Stimulated activated CD8-positive, alpha-beta memory T cell treated with anti-CD3 and anti-CD28 coated beads, Interleukin-15, amount 100 ng/mL, for 24 hours (primary cell): ENCODE measurements at regions not wholly inside any gene's neighbourhood (a gene's known extent, or its start where the extent isn't known, plus 50 kb on each side); places are given as distances from the start of the nearest gene placed in this dataset.
"Not testable (repeated sequence)": the region's sequence is repeated elsewhere in the genome, so short reads cannot be mapped to it uniquely, and the experiment has no call there.

ENCODE experiments used
- DNase-seq: peaks from one replicate; pipeline ENCODE4 v3.0.0-alpha.2; 2020; ENCODE audit warnings: low read depth

DNA sequence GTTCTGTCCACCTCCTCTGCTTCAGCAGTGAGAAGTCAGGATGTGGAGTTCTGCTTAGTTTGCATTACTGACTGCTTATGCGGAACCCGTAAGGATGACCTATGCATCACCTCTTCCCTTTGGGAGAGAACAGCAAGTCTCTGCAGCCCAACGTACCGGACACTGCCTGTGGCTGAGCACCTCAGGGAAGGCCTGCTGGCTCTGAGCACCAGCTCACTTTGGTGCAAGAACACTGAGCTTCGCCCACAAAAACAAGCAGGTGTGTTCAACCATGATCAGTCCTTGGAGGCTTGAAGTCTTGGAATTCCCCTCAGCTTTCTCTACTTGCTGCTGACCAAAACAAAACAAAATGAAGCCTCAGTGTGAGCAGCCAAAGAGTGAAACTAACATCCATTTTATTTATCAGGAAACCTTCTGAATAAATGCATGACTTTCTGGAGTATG is 52.7 kb upstream of the NCK2 start:
- DNase-seq: no peak

DNA sequence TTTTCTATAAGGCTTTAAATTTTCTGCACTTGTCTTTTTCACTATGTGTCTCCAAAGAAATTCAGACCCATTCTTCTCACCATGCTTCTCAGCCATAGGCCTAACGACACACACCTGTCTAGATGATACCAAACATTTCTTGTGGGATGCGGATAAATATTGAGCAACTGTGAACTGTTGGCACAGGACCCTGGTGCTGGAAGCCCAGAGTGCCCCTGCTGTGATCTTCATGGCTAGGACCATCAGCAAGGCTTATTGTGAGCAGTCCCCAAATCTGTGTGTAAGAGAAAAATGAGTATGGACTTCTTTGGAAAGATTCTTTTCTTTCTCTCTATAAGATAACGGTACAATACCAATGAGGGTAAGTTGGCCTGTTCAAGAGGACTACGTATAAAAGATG is 54.1 kb upstream of the NCK2 start:
- DNase-seq: no peak

DNA sequence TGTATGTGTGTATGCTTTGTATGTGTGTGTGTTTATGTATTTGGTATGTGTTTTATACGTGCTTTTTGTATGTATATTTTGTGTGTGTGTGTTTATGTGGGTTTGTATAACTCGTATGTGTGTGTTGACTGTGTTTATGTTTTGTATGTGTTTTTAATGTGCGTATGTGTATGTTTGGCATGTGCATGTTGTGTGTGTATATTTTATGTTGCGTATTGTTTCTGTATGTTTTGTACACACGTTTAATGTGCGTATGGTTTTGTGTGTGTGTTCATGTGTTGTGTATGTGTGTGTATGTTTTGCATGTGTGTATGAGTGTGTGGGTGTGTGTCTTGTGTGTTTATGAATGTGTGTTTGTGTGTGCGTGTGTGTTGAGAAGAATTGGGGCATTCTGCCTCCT is 55.2 kb upstream of the NCK2 start:
- no peak for DNase-seq

DNA sequence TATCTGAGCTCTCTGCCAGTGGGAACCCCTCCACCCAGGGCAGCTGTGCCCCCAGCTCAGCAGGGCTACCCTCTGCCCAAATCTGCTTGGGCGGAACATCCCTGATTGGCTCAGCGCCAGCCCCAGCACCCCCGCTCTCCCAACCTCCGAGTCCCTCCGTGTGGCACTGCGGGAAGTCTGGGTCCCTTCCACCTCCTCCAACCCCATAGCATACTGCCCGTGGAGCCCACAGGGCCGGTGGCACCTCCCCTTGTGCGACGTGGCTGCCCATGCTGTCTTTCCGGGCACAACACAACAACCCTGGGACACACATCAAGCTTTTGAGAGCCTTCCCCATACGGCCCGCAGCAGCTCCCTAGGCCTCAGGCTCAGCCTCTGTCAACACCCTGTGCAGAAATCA is 55.8 kb upstream of the NCK2 start:
- no peak for DNase-seq

DNA sequence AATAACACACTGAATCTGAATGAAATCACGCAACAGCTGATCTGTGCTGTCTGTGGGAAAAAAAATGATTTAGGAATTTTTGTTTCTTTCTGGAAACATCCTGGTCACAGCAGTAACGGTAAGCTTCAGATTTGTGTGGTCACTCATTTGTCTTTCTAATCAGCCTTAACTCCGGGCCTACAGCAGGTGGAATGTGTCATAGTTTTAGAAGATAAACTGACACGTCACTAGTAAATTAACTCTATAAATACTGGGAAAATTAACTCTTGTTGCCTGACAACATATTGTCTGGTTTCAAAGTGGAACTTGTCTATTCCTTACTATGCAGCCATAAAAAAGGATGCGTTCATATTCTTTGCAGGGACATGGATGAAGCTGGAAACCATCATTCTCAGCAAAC is 58.1 kb upstream of the NCK2 start:
- no peak for DNase-seq

DNA sequence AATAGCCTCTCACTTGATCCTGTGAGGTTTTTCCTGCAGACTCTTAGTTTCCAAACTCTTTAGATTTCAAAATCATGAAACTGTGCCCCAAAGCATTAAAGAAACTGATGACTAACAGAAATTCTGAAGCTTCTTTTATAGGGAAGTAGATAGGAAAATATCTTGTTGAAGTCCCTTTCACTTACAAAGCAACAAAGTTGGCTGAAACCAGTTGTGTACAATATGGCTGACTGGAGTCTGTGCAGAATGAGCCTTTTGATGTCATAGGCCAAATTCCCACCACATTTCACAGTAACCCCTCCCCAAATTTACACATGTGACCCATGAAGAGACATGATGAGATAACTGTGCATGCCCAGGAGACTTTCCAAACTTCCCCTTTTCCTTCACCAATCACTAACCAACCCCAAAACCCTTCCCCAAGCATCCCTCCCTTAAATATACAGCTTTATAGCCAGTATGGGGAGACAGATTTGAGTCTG is 61.7 kb upstream of the NCK2 start:
- DNase-seq: no peak

DNA sequence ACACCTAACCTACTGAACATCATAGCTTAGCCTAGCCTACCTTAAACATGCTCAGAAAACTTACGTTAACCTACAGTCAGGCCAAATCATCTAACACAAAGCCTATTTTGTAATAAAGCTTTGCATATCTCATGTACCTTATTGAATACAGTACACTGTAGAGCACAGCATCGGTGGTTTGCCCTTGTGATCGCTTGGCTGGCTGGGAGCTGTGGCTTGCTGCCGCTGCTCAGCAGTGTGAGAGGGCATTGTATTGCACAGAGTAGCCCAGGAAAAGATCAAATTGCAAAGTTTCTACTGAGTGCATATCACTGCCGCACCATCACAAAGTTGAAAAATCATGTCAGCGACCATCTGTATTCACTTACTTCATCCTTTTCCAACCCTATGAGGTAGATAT is 62.3 kb upstream of the NCK2 start:
- no peak for DNase-seq

DNA sequence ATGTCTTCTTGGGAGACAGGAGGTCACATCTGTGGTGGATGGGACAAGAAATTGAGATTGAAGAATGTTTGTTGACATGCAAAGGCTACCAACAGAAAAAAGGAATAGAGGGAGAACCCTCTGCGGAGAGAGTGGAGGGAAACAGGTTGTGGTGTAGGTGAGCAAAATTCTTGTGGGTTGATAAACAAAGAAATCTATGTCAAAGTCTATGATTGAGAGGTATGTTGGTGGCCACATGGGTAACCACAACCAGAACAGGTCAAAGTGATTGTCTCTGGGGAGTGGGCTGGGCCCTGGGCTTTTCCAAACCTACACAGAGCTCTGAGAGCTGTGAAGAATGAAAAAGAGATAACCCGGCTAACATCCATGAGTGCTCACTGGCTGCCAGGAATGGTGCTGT is 62.8 kb upstream of the NCK2 start:
- DNase-seq: no peak

DNA sequence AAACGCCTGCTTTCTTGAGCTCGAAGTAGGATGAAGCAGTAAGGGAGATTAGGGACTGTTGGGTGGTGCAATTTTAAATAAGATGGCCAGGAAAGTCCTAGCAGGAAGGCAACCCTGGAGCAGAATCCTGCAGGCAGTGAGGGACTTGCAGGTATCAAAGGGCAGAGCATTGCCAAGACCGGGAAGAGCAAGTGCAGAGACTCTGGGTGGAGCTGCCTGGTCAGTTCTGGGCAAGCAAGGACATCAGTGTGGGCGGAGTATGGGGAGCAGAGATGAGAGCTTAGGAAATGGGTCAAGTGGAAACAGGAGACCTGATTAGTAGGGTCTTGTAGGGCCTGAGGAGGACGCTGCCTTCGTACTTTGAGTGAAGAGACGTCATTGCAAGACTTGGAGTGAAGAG is 64.4 kb upstream of the NCK2 start:
- no peak for DNase-seq

DNA sequence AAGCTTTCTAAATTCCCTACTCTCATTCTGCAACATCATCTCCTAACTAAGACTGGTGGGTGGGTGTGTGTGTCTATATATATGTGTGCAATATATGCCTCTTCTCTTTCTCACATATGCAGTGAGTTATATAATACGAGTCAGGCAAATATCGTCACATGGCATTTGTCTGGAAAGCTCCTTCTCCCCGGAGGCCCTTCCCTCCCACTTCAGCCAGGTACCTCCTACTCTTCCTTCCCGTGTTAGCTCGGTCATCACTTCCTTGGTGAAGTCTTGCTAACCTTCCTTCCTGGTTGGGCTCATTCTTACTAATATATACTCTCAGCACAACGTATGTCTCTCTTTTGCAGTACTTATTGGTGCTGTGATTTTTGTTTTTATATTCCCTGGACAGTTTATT is 66.4 kb upstream of the NCK2 start:
- no peak for DNase-seq

DNA sequence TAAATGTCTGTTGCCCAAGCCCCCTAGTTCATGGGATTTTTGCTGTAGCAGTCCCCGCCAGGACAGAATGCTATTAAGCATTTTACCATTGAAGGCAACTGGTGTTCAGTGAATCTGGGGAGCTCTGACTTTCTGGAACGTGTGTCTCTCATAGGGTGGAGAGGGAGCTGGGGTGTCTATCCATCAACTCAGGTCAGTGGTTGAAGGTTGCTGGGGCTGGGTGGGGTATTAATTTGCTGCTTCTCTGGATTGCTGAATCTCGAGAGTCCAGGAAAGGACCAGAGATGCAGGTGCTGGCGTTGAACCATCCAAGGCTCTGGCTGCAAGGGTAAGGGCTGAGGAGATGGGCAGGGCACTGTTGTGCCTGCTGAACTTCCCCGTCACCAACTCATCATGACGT is 66.8 kb upstream of the NCK2 start:
- no peak for DNase-seq

DNA sequence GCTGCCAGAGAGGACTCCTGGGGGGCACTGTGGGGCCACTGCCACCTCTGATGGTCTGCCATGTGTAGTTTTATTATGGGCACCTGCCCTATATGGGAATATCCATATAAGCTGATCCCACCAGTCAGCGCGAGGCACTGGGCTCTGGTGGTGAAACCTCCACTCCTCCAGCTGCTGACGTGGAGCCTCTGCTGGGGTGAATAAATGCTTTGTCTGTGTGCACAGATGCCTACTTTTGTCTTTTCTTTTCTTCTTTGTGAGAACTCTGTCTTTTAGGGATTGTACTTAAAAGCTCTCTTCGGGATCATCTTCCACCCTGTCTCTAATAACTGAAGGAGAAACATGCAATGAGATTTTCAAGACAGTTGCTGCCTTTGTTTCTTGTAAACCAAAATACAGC is 68.9 kb upstream of the NCK2 start:
- DNase-seq: no peak

DNA sequence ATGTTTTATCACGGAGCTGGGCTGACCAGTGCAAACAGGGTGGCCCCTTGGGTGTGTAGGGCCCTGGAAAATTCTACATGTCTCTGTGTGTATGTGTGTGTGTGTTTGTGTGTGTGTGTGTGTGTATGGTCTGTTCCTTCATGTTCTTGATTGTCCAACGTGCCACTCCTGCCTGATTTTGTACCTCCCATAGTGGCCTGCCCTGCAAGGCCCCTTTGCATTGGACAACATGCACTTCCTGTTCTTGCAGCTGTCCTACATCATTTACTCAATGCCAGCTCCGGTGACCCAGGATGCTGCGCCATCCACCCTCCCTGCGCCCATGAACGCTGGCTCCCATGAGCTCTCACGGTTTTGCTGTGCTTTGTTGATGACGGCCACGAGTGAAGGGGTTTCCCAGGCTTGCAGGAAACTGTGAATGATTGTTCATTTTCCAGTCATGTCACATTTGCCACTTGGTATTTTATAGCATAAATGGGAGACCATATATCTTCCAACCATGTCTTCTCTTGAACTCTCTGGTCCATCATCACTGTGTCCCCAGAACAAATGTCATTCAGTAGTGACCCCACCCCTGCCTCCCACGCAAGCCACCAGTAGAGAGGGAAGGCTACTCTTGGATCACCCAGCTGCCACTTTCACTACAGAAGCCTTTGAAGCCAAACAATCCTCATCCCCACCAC is 69.7 kb upstream of the NCK2 start:
- no peak for DNase-seq

DNA sequence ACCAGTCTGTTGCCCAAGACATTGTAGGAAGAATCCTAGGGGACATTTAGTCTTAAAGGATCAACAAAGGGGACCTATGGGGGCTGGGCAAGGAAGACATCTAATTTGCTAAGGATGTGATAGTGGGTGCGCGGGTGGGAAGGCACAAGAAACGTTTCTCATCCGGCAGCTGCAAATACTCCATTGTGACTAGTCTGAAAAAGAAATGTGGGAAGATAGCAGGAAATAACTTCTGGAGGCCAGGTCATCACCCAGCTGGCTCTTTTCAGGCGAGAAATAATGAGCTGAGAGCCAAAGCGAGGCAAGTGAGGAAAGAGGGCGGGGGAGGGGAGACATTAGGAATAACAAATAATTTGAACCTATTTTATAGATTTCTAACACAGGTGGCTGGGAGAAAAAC is 70.3 kb upstream of the NCK2 start:
- DNase-seq: no peak

DNA sequence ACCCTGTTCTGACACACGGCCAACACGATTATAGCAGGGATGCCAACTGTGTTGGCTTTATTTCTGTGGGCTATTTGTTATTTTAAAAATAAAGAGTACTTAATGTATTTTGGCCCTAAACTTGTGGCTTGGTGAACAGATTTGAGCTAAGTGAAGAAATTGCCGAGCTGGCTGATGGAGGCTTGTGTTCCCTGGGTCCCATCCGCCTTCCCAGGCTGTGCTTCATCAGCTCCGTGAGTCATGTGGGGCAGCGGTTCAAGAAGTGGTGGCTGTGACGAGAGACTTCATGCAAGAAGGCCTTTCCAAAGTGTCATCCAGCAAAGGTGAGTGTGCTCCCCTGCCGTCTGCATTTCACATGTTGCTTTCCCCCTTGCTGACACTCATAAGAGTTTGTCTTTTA is 73.6 kb upstream of the NCK2 start:
- no peak for DNase-seq

DNA sequence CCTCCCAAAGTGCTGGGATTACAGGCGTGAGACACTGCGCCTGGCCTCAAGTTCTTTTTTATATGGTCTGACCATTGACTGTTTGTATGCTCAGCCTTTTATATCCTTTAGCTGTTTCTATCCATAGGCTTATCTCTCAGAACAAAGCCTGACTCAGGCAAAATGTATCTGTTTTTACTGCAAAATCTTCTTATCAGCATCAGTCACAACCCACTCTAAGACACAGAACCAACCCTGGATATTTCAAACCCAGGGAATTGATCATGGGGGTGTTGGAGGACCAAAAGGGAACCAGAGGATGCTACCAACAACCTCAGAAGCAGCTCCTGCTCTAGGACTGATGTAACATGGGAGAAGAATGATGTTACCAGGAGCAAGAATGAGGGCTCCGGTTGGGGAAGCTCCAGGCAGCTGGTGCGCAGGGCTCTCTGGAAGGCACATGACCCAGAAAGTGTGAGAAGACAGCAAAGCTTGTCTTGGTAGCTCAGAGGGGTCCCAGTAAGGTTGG is 75.3 kb upstream of the NCK2 start:
- DNase-seq: no peak

DNA sequence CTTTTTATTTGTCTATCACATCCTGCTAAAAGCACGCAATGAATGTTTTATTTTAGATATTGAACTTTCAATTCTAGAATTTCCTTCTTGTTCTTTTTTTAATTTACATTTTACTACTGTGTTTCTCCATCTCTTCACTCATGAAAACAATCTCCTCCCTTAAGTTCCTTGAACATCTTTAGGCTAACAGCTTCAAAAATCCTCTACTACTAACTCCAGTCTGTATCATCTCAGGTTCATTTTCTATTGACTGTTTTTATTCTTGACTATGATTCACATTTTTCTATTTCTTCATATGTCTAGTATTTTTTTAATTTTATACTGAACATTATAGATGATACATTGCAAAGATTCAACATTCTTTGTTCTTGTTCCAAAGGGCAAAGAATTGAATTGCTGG is 79.2 kb upstream of the NCK2 start:
- no peak for DNase-seq

DNA sequence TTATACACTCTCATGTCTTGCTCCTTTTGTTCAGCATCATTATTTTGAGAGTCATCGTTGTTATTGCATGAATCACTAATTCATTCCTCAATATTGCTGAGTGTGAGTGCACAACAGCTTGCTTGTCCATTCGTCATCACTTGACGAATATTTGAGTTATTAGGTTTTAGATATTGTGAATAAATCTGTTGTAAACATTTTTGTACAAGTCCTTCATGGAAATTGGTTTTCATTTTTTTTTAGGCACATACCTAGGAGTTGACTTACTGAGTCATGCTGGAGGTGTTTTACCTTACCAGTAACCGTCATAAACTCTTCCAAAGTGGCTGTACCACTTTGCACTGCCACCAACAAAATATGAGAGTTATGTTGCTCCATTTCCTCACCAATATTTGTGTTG is 84.2 kb upstream of the NCK2 start:
- no peak for DNase-seq

DNA sequence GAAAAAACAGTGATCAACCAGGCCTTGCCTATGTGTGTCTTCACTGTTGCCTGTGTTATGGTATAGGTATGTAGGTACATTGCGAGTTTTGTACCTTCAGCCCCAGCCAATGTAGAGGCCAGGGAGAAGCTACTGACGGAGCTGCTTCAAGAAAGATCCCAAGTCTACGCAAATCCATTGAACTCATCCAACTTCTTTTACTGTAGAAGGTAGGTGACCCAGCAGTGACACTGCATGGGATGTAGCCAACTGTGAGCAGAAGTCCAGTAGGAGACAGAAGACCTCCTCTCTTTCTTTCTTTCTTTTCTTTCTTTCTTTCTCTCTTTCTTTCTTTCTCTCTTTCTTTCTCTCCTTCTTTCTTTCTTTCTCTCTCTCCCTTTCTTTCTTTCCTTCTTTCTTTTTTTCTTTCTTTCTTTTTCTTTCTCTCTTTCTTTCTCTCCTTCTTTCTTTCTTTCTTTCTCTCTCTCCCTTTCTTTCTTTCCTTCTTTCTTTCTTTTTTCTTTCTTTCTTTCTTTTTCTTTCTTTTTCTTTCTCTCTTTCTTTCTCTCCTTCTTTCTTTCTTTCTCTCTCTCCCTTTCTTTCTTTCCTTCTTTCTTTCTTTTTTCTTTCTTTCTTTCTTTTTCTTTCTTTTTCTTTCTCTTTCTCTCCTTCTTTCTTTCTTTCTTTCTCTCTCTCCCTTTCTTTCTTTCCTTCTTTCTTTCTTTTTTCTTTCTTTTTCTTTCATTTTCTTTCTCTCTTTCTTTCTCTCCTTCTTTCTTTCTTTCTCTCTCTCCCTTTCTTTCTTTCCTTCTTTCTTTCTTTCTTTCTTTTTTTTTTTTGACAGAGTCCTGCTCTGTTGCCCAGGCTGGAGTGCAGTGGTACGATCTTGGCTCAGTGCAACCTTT is 88.7 kb upstream of the NCK2 start:
- DNase-seq: not testable (repeated sequence)

DNA sequence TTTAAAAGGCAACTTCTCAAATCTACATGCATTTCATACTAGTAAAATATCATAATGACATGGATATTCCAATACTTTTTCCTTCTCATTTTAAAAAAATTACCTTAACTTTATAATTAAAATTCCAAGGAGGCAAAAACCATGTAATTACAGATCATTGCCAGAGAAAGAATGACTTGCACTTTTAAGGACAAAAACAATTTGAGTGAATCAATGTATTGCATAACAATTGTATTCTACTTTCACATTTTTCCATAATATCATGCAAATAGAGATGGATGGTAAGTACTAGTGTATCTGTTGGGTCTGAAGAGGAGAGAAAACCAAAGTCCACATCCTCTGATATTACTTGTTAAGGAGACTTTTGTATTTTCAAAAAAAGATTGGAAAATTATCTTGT is 89.5 kb upstream of the NCK2 start:
- DNase-seq: no peak

DNA sequence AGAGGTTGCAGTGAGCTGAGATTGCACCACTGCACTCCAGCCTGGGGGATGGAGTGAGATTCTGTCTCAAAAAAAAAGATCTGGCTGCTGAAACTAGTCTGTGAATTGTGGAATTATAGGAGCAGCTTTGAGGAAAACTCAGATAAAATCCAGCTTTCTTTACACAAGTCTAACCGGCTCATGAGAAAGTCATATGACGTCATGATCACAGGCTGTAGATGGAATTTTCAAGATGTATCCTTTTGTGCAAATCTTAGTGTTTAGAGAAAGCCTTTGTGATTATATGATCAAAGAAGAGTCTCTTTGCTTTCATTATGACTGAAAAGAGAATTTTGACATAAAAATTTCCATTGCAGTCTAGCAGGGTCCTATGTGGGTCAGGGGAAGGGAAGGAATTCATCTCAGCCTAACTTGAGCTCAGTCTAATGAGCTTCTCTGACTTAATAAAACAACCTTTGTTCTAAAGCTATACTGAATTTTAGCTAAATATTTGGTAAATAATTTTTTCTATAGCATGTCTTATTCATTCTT is 90.2 kb upstream of the NCK2 start:
- no peak for DNase-seq

DNA sequence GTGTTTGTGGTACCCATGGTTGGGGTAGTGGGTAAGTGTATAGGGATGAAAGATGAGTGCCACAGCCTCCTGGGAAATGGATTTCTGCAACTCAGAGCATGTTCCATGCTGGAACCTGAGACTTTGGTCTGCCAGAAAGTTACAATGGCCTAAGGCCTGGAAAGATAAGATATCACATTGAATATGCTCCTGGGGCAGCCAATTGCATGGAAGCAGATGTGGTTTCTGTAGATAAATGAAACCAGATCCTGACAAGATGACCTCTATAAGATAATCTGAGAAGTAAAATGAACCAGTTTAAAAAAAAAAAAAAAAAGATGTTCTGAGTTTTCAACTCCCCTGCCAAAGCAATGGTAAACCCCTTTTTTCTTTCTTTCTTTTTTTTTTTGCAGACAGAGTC is 91.4 kb upstream of the NCK2 start:
- DNase-seq: no peak
